ENCODE measurements at regions not wholly inside any gene's neighbourhood (a gene's known extent, or its start where the extent isn't known, plus 50 kb on each side); places are given as distances from the start of the nearest gene placed in this dataset.

DNA sequence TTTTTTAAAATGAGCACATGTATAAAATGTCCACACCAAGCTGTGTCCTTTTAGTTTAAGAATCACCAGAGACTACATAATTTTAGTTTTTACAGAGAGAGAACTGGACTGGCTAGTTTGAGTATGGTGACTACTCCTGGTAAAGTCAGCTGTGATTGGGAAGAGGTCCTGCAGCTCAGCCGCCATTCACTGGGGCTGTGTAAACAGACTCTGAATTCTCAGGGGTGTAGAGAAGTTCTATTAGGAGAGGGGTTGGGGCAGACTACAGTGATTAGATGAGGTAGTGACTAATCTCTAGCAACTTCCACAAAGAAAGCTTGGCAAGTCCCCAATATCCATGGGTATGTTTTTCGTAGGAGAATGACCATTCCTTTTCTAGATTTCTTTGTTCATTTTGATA lies 341.2 kb upstream of the MAP3K7 start:
- TF ChIP-seq, protein P1, sequence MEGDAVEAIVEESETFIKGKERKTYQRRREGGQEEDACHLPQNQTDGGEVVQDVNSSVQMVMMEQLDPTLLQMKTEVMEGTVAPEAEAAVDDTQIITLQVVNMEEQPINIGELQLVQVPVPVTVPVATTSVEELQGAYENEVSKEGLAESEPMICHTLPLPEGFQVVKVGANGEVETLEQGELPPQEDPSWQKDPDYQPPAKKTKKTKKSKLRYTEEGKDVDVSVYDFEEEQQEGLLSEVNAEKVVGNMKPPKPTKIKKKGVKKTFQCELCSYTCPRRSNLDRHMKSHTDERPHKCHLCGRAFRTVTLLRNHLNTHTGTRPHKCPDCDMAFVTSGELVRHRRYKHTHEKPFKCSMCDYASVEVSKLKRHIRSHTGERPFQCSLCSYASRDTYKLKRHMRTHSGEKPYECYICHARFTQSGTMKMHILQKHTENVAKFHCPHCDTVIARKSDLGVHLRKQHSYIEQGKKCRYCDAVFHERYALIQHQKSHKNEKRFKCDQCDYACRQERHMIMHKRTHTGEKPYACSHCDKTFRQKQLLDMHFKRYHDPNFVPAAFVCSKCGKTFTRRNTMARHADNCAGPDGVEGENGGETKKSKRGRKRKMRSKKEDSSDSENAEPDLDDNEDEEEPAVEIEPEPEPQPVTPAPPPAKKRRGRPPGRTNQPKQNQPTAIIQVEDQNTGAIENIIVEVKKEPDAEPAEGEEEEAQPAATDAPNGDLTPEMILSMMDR (IDR thresholded peaks at IDR 0.05; ENCODE audit: control extremely low read depth in 1 of 3, insufficient read depth in 1 of 3, low read depth in 1 of 3, low read length in 3 of 3) = no peak
- TF ChIP-seq TAF1 (IDR thresholded peaks at IDR 0.05; ENCODE audit: low read depth, low read length) = no peak
- TF ChIP-seq GABPA (IDR thresholded peaks at IDR 0.05; ENCODE audit: borderline replicate concordance, insufficient read depth, low read length) = no peak
- no peak for TF ChIP-seq SP4 (IDR thresholded peaks at IDR 0.05; ENCODE audit: low read length)
- no peak for TF ChIP-seq YY1 (IDR thresholded peaks at IDR 0.05; ENCODE audit: low read depth, low read length)
- TF ChIP-seq FOSL1 (IDR thresholded peaks at IDR 0.05; ENCODE audit: insufficient read depth, low read depth, low read length) = no peak

Data from H1 (cell line).